Tibial artery (tissue), 4 donors: ENCODE measurements at regions not wholly inside any gene's neighbourhood (a gene's known extent, or its start where the extent isn't known, plus 50 kb on each side); places are given as distances from the start of the nearest gene placed in this dataset.
"Not testable (repeated sequence)": the region's sequence is repeated elsewhere in the genome, so short reads cannot be mapped to it uniquely, and the experiment has no call there.

ENCODE experiments used
- DNase-seq, 2 donors: peaks; one replicate each; pipeline ENCODE4 v3.0.0-alpha.2; 2019
- H3K27ac ChIP-seq, 2 donors: fragments of 200-600 bp; sonication (generic) in 1 of 2; 1 replicate in 1 of 2; 2 replicates in 1 of 2; pipeline ENCODE4 v1.5.1; 2018 to 2019; ENCODE audit warnings: mild to moderate bottlenecking in 1 of 2
- H3K27me3 ChIP-seq, 2 donors: fragments of 200-600 bp; sonication (generic) in 1 of 2; one replicate each; pipeline versions ENCODE4 v1.5.1 to v1.6.0; 2016 to 2019
- H3K36me3 ChIP-seq, 3 donors: fragments of 200-600 bp; sonication (generic) in 2 of 3; one replicate each; pipeline ENCODE4 v1.5.1; 2016 to 2019; ENCODE audit warnings: mild to moderate bottlenecking in 2 of 3
- H3K4me1 ChIP-seq, 4 donors: fragments of 200-600 bp; sonication (generic) in 2 of 4; 1 replicate in 3 of 4; 2 replicates in 1 of 4; pipeline ENCODE4 v1.5.1; 2016 to 2019
- H3K4me3 ChIP-seq, 2 donors: fragments of 200-600 bp; sonication (generic) in 1 of 2; 1 replicate in 1 of 2; 2 replicates in 1 of 2; pipeline ENCODE4 v1.5.1; 2018 to 2019; ENCODE audit warnings: mild to moderate bottlenecking in 2 of 2
- H3K9me3 ChIP-seq, 3 donors: fragments of 200-600 bp; sonication (generic) in 1 of 3; one replicate each; pipeline ENCODE4 v1.5.1; 2016 to 2019
- CTCF ChIP-seq, 2 experiments: fragments of 200-600 bp in 1 of 2; fragments of 450-650 bp in 1 of 2; IDR thresholded peaks; one replicate each; pipeline ENCODE4 v1.5.1; 2017 to 2019; ENCODE audit warnings: antibody characterized with exemption in 2 of 2, mild to moderate bottlenecking in 1 of 2, moderate library complexity in 1 of 2
- intact Hi-C: fragments of 100-400 bp; cut with DNase I; formaldehyde crosslinking; loops from one replicate; pipeline ENCODE4 v1.15.0; 2023; ENCODE audit warnings: low total_unique reads

- no peak for TF ChIP-seq CTCF (IDR thresholded peaks at IDR 0.05)
- Histone ChIP-seq H3K36me3 (no peaks in the 10 kb centered on the region), H3K27me3 (no peaks in the 10 kb centered on the region), H3K4me3 (no peak overlapping the region), H3K9me3 (no peaks in the 10 kb centered on the region), H3K27ac (no peak overlapping the region), H3K4me1 (no peaks in the 10 kb centered on the region)
- intact Hi-C loops, result no loop called here
- DNase-seq, result no peak
These were observed 220.2 kb upstream of the SLC16A7 start for GRCh38 chr12:59375633-59376032.

- intact Hi-C loops, result no loop called here
- no peak for TF ChIP-seq CTCF (IDR thresholded peaks at IDR 0.05)
- H3K36me3 ChIP-seq, result no peaks in the 10 kb centered on the region
- no peak for DNase-seq
- H3K4me1 ChIP-seq, result no peaks in the 10 kb centered on the region
- H3K4me3 ChIP-seq, result no peak overlapping the region
- H3K27me3 ChIP-seq, result no peaks in the 10 kb centered on the region
- H3K9me3 ChIP-seq, result no peaks in the 10 kb centered on the region
- no peak overlapping the region for H3K27ac ChIP-seq
These were observed 221.0 kb upstream of the SLC16A7 start for GRCh38 chr12:59374783-59375182.

GRCh38 chr12:59372956-59373355 lies 222.9 kb upstream of the SLC16A7 start:
- no peak for TF ChIP-seq CTCF (IDR thresholded peaks at IDR 0.05)
- DNase-seq, result no peak
- intact Hi-C loops, result no loop called here
- H3K27me3 ChIP-seq, result no peaks in the 10 kb centered on the region
- H3K9me3 ChIP-seq, result no peaks in the 10 kb centered on the region
- no peak overlapping the region for H3K27ac ChIP-seq
- no peak overlapping the region for H3K4me3 ChIP-seq
- no peaks in the 10 kb centered on the region for H3K4me1 ChIP-seq
- H3K36me3 ChIP-seq, result no peaks in the 10 kb centered on the region

GRCh38 chr12:59370933-59371332 lies 224.9 kb upstream of the SLC16A7 start:
- H3K4me1 ChIP-seq, result no peaks in the 10 kb centered on the region
- TF ChIP-seq CTCF (IDR thresholded peaks at IDR 0.05), result no peak
- H3K9me3 ChIP-seq, result no peaks in the 10 kb centered on the region
- intact Hi-C loops, result no loop called here
- no peak overlapping the region for H3K4me3 ChIP-seq
- no peaks in the 10 kb centered on the region for H3K27me3 ChIP-seq
- no peak for DNase-seq
- H3K27ac ChIP-seq, result no peak overlapping the region
- no peaks in the 10 kb centered on the region for H3K36me3 ChIP-seq

GRCh38 chr12:59365133-59365532 lies 230.7 kb upstream of the SLC16A7 start:
- H3K4me1 ChIP-seq, result no peaks in the 10 kb centered on the region
- no peaks in the 10 kb centered on the region for H3K27me3 ChIP-seq
- no peak overlapping the region for H3K27ac ChIP-seq
- no peaks in the 10 kb centered on the region for H3K9me3 ChIP-seq
- intact Hi-C loops, result no loop called here
- no peak overlapping the region for H3K4me3 ChIP-seq
- DNase-seq, result no peak
- H3K36me3 ChIP-seq, result no peaks in the 10 kb centered on the region
- TF ChIP-seq CTCF (IDR thresholded peaks at IDR 0.05), result no peak

GRCh38 chr12:59357811-59358210 lies 238.0 kb upstream of the SLC16A7 start:
- Histone ChIP-seq H3K4me3 (no peak overlapping the region), H3K27ac (no peak overlapping the region), H3K9me3 (no peaks in the 10 kb centered on the region), H3K27me3 (no peaks in the 10 kb centered on the region), H3K4me1 (no peaks in the 10 kb centered on the region), H3K36me3 (no peaks in the 10 kb centered on the region)
- no peak for TF ChIP-seq CTCF (IDR thresholded peaks at IDR 0.05)
- intact Hi-C loops, result no loop called here
- no peak for DNase-seq

- H3K36me3 ChIP-seq, intact Hi-C loops, H3K27ac ChIP-seq, H3K9me3 ChIP-seq, DNase-seq, H3K27me3 ChIP-seq, H3K4me1 ChIP-seq, H3K4me3 ChIP-seq: not testable (repeated sequence)
These were observed 249.6 kb upstream of the SLC16A7 start for GRCh38 chr12:59346248-59346647.
